Vagina (tissue), 2 donors: ENCODE measurements at regions not wholly inside any gene's neighbourhood (a gene's known extent, or its start where the extent isn't known, plus 50 kb on each side); places are given as distances from the start of the nearest gene placed in this dataset.

Source experiments
- POLR2AphosphoS5 ChIP-seq, 2 donors: sonication (generic); formaldehyde crosslinking; IDR thresholded peaks; one replicate each; pipeline ENCODE4 v1.9.0; 2017; ENCODE audit warnings: antibody characterized with exemption in 2 of 2, mild to moderate bottlenecking in 2 of 2, low read depth in 1 of 2; ENCODE audit not compliant: insufficient read depth in 1 of 2
- TF ChIP-seq, protein P1 (sequence below), 3 experiments: fragments of 450-650 bp in 2 of 3; fragments of 200-600 bp in 1 of 3; sonication (generic) in 1 of 3; IDR thresholded peaks; one replicate each; pipeline ENCODE4 v1.5.1; 2017 to 2019; ENCODE audit warnings: antibody characterized with exemption in 3 of 3, mild to moderate bottlenecking in 2 of 3, moderate library complexity in 2 of 3

DNA sequence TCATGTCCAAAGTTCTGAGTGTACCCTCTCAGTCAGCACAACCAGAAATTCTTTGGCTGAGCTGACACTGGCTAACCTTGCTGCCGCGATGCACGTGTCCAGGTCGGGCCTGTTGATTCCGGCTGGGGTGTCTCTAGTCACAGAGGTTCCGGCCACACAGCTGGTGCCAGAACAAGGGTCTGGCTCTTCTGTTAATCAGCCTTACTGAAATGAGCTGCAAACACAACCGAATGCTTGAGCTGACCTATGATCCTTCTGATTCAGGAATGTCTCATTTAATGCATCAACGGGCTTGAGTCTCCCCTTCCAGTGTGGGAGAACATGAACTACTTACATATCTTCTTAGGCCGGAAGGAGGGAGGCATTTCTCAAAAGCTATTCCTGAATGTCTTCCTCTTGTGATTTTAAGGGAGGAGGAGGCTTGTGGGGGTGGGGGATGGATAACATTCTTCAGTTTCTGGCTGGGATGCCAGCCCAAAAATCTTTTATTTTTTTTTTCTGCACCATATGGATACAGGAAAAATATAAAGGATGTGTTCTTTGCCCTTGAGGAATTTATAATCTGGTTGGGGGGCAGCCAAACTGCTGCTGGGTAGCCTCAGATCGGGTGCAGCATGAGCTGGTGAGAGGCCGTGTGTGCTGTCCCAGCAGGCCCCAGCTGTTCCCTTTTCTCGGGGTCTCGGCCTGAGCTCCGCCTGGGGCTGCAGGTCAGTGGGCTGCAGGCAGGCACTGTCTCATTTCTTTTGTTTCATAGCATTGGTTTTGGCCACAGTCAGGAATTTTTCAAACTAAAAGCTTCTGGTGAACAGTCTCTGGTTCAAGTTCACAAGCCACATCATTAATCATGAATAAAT, 319.1 kb upstream of the TBL1XR1 start:
- TF ChIP-seq, protein P1, sequence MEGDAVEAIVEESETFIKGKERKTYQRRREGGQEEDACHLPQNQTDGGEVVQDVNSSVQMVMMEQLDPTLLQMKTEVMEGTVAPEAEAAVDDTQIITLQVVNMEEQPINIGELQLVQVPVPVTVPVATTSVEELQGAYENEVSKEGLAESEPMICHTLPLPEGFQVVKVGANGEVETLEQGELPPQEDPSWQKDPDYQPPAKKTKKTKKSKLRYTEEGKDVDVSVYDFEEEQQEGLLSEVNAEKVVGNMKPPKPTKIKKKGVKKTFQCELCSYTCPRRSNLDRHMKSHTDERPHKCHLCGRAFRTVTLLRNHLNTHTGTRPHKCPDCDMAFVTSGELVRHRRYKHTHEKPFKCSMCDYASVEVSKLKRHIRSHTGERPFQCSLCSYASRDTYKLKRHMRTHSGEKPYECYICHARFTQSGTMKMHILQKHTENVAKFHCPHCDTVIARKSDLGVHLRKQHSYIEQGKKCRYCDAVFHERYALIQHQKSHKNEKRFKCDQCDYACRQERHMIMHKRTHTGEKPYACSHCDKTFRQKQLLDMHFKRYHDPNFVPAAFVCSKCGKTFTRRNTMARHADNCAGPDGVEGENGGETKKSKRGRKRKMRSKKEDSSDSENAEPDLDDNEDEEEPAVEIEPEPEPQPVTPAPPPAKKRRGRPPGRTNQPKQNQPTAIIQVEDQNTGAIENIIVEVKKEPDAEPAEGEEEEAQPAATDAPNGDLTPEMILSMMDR (IDR thresholded peaks at IDR 0.05): no peak
- TF ChIP-seq POLR2AphosphoS5 (IDR thresholded peaks at IDR 0.05; ENCODE audit: insufficient read depth in 1 of 2, low read depth in 1 of 2): no peak
